ENCODE measurements at regions not wholly inside any gene's neighbourhood (a gene's known extent, or its start where the extent isn't known, plus 50 kb on each side); places are given as distances from the start of the nearest gene placed in this dataset.

DNA sequence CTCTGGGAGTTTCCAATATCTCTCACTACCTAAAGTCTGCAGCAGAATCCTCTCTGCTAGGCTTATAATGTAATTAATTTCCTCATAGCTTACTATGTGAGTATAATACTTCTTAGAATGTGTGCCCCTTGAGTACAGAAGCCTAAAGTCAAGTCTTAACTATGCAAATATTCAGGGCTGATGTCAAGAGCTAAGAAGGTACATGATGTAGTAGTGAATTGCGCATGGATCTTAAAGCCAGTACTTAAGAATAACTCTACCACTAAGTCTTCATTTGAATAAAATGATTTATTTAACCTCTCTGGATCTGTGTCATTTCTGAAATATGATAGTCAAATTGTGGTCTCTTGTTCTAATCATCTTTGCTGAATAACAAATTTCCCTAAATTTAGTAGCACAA lies 442.9 kb downstream of the DTWD2 start:
- TF ChIP-seq, protein P1, sequence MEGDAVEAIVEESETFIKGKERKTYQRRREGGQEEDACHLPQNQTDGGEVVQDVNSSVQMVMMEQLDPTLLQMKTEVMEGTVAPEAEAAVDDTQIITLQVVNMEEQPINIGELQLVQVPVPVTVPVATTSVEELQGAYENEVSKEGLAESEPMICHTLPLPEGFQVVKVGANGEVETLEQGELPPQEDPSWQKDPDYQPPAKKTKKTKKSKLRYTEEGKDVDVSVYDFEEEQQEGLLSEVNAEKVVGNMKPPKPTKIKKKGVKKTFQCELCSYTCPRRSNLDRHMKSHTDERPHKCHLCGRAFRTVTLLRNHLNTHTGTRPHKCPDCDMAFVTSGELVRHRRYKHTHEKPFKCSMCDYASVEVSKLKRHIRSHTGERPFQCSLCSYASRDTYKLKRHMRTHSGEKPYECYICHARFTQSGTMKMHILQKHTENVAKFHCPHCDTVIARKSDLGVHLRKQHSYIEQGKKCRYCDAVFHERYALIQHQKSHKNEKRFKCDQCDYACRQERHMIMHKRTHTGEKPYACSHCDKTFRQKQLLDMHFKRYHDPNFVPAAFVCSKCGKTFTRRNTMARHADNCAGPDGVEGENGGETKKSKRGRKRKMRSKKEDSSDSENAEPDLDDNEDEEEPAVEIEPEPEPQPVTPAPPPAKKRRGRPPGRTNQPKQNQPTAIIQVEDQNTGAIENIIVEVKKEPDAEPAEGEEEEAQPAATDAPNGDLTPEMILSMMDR (IDR thresholded peaks at IDR 0.05): no peak
- TF ChIP-seq POLR2A (IDR thresholded peaks at IDR 0.05): no peak

Measured in thyroid gland (tissue), 4 donors.